HUES64 (cell line): ENCODE measurements at regions not wholly inside any gene's neighbourhood (a gene's known extent, or its start where the extent isn't known, plus 50 kb on each side); places are given as distances from the start of the nearest gene placed in this dataset.
"Not testable (repeated sequence)": the region's sequence is repeated elsewhere in the genome, so short reads cannot be mapped to it uniquely, and the experiment has no call there.

Experiments used
- H3K27ac ChIP-seq: 2 replicates; pipeline ENCODE4 v1.7.0; 2013; ENCODE audit warnings: low read depth, low read length, inconsistent platforms
- H3K27me3 ChIP-seq: 2 replicates; pipeline ENCODE4 v1.6.1; 2013; ENCODE audit warnings: mild to moderate bottlenecking, low read length; ENCODE audit not compliant: insufficient read depth
- H3K36me3 ChIP-seq: 2 replicates; pipeline ENCODE4 v1.6.1; 2013; ENCODE audit warnings: mild to moderate bottlenecking, low read length; ENCODE audit not compliant: insufficient read depth
- H3K4me1 ChIP-seq: 2 replicates; pipeline ENCODE4 v1.6.1; 2013; ENCODE audit warnings: mild to moderate bottlenecking, low read length, moderate library complexity; ENCODE audit not compliant: insufficient read depth
- H3K4me3 ChIP-seq: 2 replicates; pipeline ENCODE4 v1.5.1; 2013; ENCODE audit warnings: mild to moderate bottlenecking, low read length, moderate library complexity
- H3K9ac ChIP-seq: 2 replicates; pipeline ENCODE4 v1.6.1; 2013; ENCODE audit warnings: mild to moderate bottlenecking, low read depth, low read length
- H3K9me3 ChIP-seq: 2 replicates; pipeline ENCODE4 v1.6.1; 2013; ENCODE audit warnings: low read depth, low read length; ENCODE audit not compliant: insufficient read depth
- WGBS: fragments of 150-250, 120-280 bp; methylation state at CpG from one replicate; pipeline ENCODE4 v1.1.7; 2013; ENCODE audit warnings: missing lambda C conversion rate; 5-methylcytosine and 5-hydroxymethylcytosine counted together

DNA sequence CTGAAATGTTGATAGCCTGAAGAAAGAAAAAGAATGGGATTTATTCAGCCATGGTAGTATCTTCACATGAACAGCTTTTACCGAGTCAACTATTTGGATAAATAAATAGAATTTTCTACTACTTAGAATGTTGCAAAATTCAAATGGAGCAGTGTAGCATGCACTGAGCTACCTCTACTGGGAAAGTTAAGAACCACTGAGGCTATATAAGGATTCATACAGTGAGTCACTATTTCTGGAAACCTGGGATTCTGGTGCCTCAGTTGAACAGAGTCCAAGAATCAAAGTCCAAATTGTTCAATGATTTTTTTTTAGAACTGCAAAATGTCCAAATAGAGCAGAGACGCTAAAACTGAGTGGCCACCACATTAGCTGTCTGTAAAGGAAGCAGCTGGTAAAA lies 286.5 kb downstream of the RPIA start:
- not testable (repeated sequence) for H3K27ac ChIP-seq, H3K36me3 ChIP-seq, H3K4me3 ChIP-seq, H3K4me1 ChIP-seq, H3K9me3 ChIP-seq, H3K27me3 ChIP-seq, H3K9ac ChIP-seq
- WGBS = no CpG with 5 or more reads among the region's 2 CpGs

DNA sequence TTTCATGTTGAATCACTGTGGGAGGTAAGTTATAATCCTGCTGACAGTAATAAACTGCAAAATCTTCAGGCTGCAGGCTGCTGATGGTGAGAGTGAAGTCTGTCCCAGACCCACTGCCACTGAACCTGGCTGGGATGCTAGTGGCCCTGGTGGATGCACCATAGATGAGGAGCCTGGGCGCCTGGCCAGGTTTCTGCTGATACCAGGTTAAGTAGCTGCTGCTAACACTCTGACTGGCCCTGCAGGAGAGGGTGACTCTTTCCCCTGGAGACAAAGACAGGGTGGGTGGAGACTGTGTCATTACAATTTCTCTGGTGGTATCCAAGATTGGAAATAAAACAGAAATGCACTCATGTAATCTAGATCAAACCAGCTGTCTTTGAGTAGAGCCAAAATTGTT lies 287.0 kb downstream of the RPIA start:
- H3K36me3 ChIP-seq, H3K4me1 ChIP-seq, H3K9ac ChIP-seq, H3K9me3 ChIP-seq, H3K4me3 ChIP-seq, H3K27ac ChIP-seq, H3K27me3 ChIP-seq: not testable (repeated sequence)
- WGBS = 85% methylated on average over 1 of the region's 1 CpG

- not testable (repeated sequence) for H3K9ac ChIP-seq, H3K4me1 ChIP-seq, H3K4me3 ChIP-seq, H3K27me3 ChIP-seq, H3K27ac ChIP-seq, H3K9me3 ChIP-seq, H3K36me3 ChIP-seq
- WGBS = 83% methylated on average over 1 of the region's 2 CpGs
These were observed 292.6 kb downstream of the RPIA start for GRCh38 chr2:88984079-88984478.

GRCh38 chr2:88986721-88987330 lies 295.4 kb downstream of the RPIA start:
- H3K36me3 ChIP-seq, H3K4me3 ChIP-seq, H3K27me3 ChIP-seq, H3K4me1 ChIP-seq, H3K9me3 ChIP-seq, H3K9ac ChIP-seq, H3K27ac ChIP-seq: not testable (repeated sequence)
- WGBS = 43% methylated on average over 4 of the region's 4 CpGs

DNA sequence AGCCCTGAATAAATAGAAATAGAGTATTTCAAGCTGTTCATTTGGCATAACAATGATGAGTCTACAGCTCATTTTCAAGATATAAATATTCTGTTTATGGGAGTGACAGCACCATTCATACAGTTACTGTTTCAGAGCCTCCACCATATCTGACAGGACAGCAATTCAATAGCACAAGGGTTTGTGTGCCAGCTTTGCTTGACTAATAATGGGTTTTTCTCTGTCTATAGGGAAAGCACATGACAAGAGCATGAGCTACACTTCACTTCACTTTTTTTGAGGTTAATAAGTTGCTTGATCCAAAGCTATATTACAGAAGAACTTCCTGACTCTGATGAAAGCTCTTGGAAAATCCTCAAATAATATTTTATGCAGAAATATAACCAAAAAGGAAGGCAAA lies 297.1 kb downstream of the RPIA start:
- H3K4me3 ChIP-seq, H3K4me1 ChIP-seq, H3K36me3 ChIP-seq, H3K9ac ChIP-seq, H3K27me3 ChIP-seq, H3K27ac ChIP-seq, H3K9me3 ChIP-seq: not testable (repeated sequence)

GRCh38 chr2:88992819-88993218 lies 301.3 kb downstream of the RPIA start:
- not testable (repeated sequence) for H3K4me1 ChIP-seq, H3K9ac ChIP-seq, H3K36me3 ChIP-seq, H3K4me3 ChIP-seq, H3K27ac ChIP-seq, H3K9me3 ChIP-seq, H3K27me3 ChIP-seq
- 95% methylated on average over 3 of the region's 3 CpGs for WGBS

DNA sequence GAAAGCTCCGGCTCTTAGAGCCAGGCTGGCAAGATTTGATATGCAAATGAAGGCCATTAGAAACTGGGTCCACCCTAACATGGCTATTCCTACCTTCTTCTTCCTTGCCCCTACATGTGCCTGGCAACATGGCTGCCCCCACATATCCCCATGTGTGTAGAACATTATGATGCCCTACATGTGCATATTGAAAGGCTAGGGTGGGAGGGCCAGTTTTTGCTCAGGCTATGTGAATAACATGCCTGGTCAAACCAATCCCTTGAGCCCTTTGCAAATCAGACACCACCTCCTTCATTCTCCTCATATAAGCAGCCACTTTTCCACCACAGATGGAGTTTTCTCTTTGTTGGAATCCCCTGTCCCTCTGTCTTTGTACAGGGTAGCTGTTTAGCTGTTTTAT lies 303.4 kb downstream of the RPIA start:
- H3K9me3 ChIP-seq, H3K4me1 ChIP-seq, H3K27ac ChIP-seq, H3K9ac ChIP-seq, H3K36me3 ChIP-seq, H3K27me3 ChIP-seq, H3K4me3 ChIP-seq: not testable (repeated sequence)
- no CpG with 5 or more reads among the region's 1 CpG for WGBS

GRCh38 chr2:88996588-88996987 lies 305.1 kb downstream of the RPIA start:
- not testable (repeated sequence) for H3K9ac ChIP-seq, H3K4me1 ChIP-seq, H3K4me3 ChIP-seq, H3K27me3 ChIP-seq, H3K9me3 ChIP-seq, H3K36me3 ChIP-seq, H3K27ac ChIP-seq

- no peak overlapping the region for H3K9ac ChIP-seq
- no peaks in the 10 kb centered on the region for H3K36me3 ChIP-seq
- 95% methylated on average over 9 of the region's 10 CpGs for WGBS
- H3K4me3 ChIP-seq = no peak overlapping the region
- H3K27me3 ChIP-seq = no peaks in the 10 kb centered on the region
- no peaks in the 10 kb centered on the region for H3K4me1 ChIP-seq
- H3K27ac ChIP-seq = no peak overlapping the region
- no peaks in the 10 kb centered on the region for H3K9me3 ChIP-seq
These were observed 307.9 kb downstream of the RPIA start for GRCh38 chr2:88999365-88999764.

GRCh38 chr2:89000235-89000634 lies 308.8 kb downstream of the RPIA start:
- Histone ChIP-seq H3K9me3 (no peaks in the 10 kb centered on the region), H3K27me3 (no peaks in the 10 kb centered on the region), H3K27ac (no peak overlapping the region), H3K4me3 (no peak overlapping the region), H3K9ac (no peak overlapping the region), H3K36me3 (no peaks in the 10 kb centered on the region), H3K4me1 (no peaks in the 10 kb centered on the region)
- 36% methylated on average over 5 of the region's 5 CpGs for whole genome bisulfite sequencing

GRCh38 chr2:89004238-89004637 lies 312.8 kb downstream of the RPIA start:
- 42% methylated on average over 1 of the region's 1 CpG for WGBS
- H3K9ac ChIP-seq, H3K27ac ChIP-seq, H3K4me1 ChIP-seq, H3K36me3 ChIP-seq, H3K4me3 ChIP-seq, H3K27me3 ChIP-seq, H3K9me3 ChIP-seq: not testable (repeated sequence)

- not testable (repeated sequence) for H3K4me1 ChIP-seq, H3K27ac ChIP-seq, H3K9me3 ChIP-seq, H3K9ac ChIP-seq, H3K27me3 ChIP-seq, H3K36me3 ChIP-seq, H3K4me3 ChIP-seq
- WGBS = 60% methylated on average over 1 of the region's 4 CpGs
These were observed 329.1 kb downstream of the RPIA start for GRCh38 chr2:89020566-89020965.
